ENCODE measurements at regions not wholly inside any gene's neighbourhood (a gene's known extent, or its start where the extent isn't known, plus 50 kb on each side); places are given as distances from the start of the nearest gene placed in this dataset.

- TF ChIP-seq CTCF (IDR thresholded peaks at IDR 0.05 in 8 of 11, conservative IDR thresholded peaks at IDR 0.05 in 3 of 11): no peak
- no peak for TF ChIP-seq POLR2A (IDR thresholded peaks at IDR 0.05)
- no peak for TF ChIP-seq POLR2AphosphoS5 (IDR thresholded peaks at IDR 0.05)
Measured at GRCh38 chr22:49629586-49630447, 197.9 kb downstream of the BRD1 start.

All from spleen (tissue), 7 donors.